ENCODE measurements at regions not wholly inside any gene's neighbourhood (a gene's known extent, or its start where the extent isn't known, plus 50 kb on each side); places are given as distances from the start of the nearest gene placed in this dataset.
"Not testable (repeated sequence)": the region's sequence is repeated elsewhere in the genome, so short reads cannot be mapped to it uniquely, and the experiment has no call there.

DNA sequence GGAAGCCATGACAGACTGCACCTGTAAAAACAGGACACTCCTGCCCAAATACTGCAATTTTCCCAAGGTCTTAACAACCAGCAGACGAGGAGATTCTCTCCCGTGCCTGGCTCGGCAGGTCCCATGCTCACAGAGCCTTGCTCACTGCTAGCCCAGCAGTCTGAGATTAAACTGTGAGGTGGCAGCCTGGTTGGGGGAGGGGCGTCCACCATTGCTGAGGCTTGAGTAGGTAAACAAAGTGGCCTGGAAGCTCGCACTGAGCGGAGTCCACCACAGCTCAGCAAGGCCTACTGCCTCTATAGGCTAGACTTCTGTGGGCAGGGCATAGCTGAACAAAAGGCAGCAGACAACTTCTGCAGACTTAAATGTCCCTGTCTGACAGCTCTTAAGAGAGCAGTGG, 80.3 kb downstream of the ANXA5 start:
- CTCF ChIA-PET; H3K27me3 ChIP-seq (replicated peaks in 2 of 5; ENCODE audit: control insufficient read depth in 4 of 5, insufficient read depth in 5 of 5, low read length in 4 of 5); H3K9me3 ChIP-seq (ENCODE audit: control extremely low read depth in 1 of 5, control insufficient read depth in 4 of 5, insufficient read depth in 2 of 5, low read depth in 1 of 5, low read length in 4 of 5); DNase-seq; H3K4me3 ChIP-seq (ENCODE audit: control insufficient read depth in 1 of 7, extremely low read depth in 1 of 7, insufficient read depth in 4 of 7, low read depth in 2 of 7, low read length in 6 of 7); H3K4me1 ChIP-seq (ENCODE audit: control extremely low read depth in 1 of 4, control insufficient read depth in 4 of 4, insufficient read depth in 4 of 4, low read length in 3 of 4); POLR2A ChIA-PET; H3K36me3 ChIP-seq (ENCODE audit: control insufficient read depth in 4 of 4, insufficient read depth in 4 of 4, low read length in 3 of 4); H3K27ac ChIP-seq (ENCODE audit: insufficient read depth in 1 of 2, low read depth in 1 of 2, low read length in 2 of 2, poor library complexity in 1 of 2, severe bottlenecking in 2 of 2): not testable (repeated sequence)
- 96% methylated on average over 6 of the region's 6 CpGs for WGBS (ENCODE audit: insufficient coverage)

DNA sequence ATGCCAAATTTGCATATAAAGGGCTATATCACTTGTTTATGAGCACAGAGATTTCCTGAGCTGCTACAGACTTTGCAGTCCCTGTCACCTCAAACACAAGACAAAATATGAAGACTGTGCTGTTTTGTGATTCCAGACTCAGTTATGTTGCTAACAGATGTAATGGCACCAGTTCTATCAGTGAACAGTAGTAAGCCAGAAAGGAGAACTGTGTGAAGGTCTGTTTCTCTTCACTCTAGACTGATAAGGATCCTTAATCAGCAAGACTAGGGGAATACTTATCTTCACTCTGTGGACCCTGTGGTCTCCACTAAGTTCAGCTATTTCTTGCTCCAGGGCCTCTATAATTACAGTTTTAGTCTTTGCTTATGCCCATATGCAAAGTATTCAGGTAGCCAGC, 82.7 kb downstream of the ANXA5 start:
- H3K9me3 ChIP-seq (ENCODE audit: control extremely low read depth in 1 of 5, control insufficient read depth in 4 of 5, insufficient read depth in 2 of 5, low read depth in 1 of 5, low read length in 4 of 5), result no peaks in the 10 kb centered on the region
- CTCF ChIA-PET, result no interaction called here
- no peak overlapping the region for H3K4me3 ChIP-seq (ENCODE audit: control insufficient read depth in 1 of 7, extremely low read depth in 1 of 7, insufficient read depth in 4 of 7, low read depth in 2 of 7, low read length in 6 of 7)
- H3K36me3 ChIP-seq (ENCODE audit: control insufficient read depth in 4 of 4, insufficient read depth in 4 of 4, low read length in 3 of 4), result no peaks in the 10 kb centered on the region
- no peak overlapping the region for H3K27ac ChIP-seq (ENCODE audit: insufficient read depth in 1 of 2, low read depth in 1 of 2, low read length in 2 of 2, poor library complexity in 1 of 2, severe bottlenecking in 2 of 2)
- H3K27me3 ChIP-seq (replicated peaks in 2 of 5; ENCODE audit: control insufficient read depth in 4 of 5, insufficient read depth in 5 of 5, low read length in 4 of 5), result no peaks in the 10 kb centered on the region
- DNase-seq, result peak in 1 of 3 donors; percentile 12
- POLR2A ChIA-PET, result no interaction called here
- H3K4me1 ChIP-seq (ENCODE audit: control extremely low read depth in 1 of 4, control insufficient read depth in 4 of 4, insufficient read depth in 4 of 4, low read length in 3 of 4), result no peaks in the 10 kb centered on the region

GRCh38 chr4:121599049-121599448, 97.7 kb downstream of the ANXA5 start:
- DNase-seq, result no peak
- ChIA-PET CTCF (no interaction called here), POLR2A (no interaction called here)
- H3K36me3 ChIP-seq (ENCODE audit: control insufficient read depth in 4 of 4, insufficient read depth in 4 of 4, low read length in 3 of 4), result no peaks in the 10 kb centered on the region
- WGBS (ENCODE audit: insufficient coverage), result 40% methylated on average over 1 of the region's 3 CpGs
- no peak overlapping the region for H3K4me3 ChIP-seq (ENCODE audit: control insufficient read depth in 1 of 7, extremely low read depth in 1 of 7, insufficient read depth in 4 of 7, low read depth in 2 of 7, low read length in 6 of 7)
- H3K9me3 ChIP-seq (ENCODE audit: control extremely low read depth in 1 of 5, control insufficient read depth in 4 of 5, insufficient read depth in 2 of 5, low read depth in 1 of 5, low read length in 4 of 5), result no peaks in the 10 kb centered on the region
- H3K27me3 ChIP-seq (replicated peaks in 2 of 5; ENCODE audit: control insufficient read depth in 4 of 5, insufficient read depth in 5 of 5, low read length in 4 of 5), result no peaks in the 10 kb centered on the region
- H3K27ac ChIP-seq (ENCODE audit: insufficient read depth in 1 of 2, low read depth in 1 of 2, low read length in 2 of 2, poor library complexity in 1 of 2, severe bottlenecking in 2 of 2), result no peak overlapping the region
- no peaks in the 10 kb centered on the region for H3K4me1 ChIP-seq (ENCODE audit: control extremely low read depth in 1 of 4, control insufficient read depth in 4 of 4, insufficient read depth in 4 of 4, low read length in 3 of 4)

- CTCF ChIA-PET, result no interaction called here
- H3K36me3 ChIP-seq (ENCODE audit: control insufficient read depth in 4 of 4, insufficient read depth in 4 of 4, low read length in 3 of 4), result no peaks in the 10 kb centered on the region
- no peak for DNase-seq
- no peak overlapping the region for H3K27ac ChIP-seq (ENCODE audit: insufficient read depth in 1 of 2, low read depth in 1 of 2, low read length in 2 of 2, poor library complexity in 1 of 2, severe bottlenecking in 2 of 2)
- H3K4me3 ChIP-seq (ENCODE audit: control insufficient read depth in 1 of 7, extremely low read depth in 1 of 7, insufficient read depth in 4 of 7, low read depth in 2 of 7, low read length in 6 of 7), result no peak overlapping the region
- no peaks in the 10 kb centered on the region for H3K4me1 ChIP-seq (ENCODE audit: control extremely low read depth in 1 of 4, control insufficient read depth in 4 of 4, insufficient read depth in 4 of 4, low read length in 3 of 4)
- 100% methylated on average over 1 of the region's 2 CpGs for WGBS (ENCODE audit: insufficient coverage)
- no peaks in the 10 kb centered on the region for H3K9me3 ChIP-seq (ENCODE audit: control extremely low read depth in 1 of 5, control insufficient read depth in 4 of 5, insufficient read depth in 2 of 5, low read depth in 1 of 5, low read length in 4 of 5)
- POLR2A ChIA-PET, result no interaction called here
- H3K27me3 ChIP-seq (replicated peaks in 2 of 5; ENCODE audit: control insufficient read depth in 4 of 5, insufficient read depth in 5 of 5, low read length in 4 of 5), result no peaks in the 10 kb centered on the region
Measured at GRCh38 chr4:121597346-121597934, 99.3 kb downstream of the ANXA5 start.

DNA sequence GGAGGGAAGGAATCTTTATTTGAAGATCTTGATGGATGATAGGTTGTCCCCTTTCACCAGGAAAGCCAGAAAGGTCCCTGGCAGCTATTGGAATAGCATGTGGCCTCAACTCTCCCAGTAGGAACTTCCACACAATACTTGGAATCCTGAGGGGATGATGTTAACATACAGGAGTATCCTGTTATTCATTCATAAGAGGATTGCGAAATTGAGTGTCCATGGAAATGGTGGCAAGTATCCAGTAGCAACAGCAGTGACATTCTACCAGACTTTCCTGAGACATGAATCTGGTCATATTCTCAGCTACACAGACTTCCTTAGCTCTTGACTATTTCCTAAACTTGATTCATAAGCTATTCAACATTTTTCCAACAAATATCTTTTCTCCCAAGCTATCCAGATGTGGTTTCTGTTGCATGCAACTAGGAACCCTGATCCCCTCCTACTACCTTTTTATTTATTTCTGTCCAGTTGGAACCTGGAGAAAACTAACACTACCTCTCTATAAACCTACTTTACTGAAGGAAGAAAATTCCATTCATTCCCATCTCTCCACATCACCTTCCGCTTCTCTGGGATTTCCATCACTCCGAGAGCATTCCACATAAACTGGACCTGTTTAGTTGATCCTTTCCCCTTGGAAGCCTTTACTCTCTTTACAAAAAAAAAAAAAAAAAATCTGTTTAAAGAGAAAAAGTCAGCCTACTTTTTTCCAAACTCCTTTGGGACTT, 101.8 kb downstream of the ANXA5 start:
- H3K4me3 ChIP-seq (ENCODE audit: control insufficient read depth in 1 of 7, extremely low read depth in 1 of 7, insufficient read depth in 4 of 7, low read depth in 2 of 7, low read length in 6 of 7), result no peak overlapping the region
- 100% methylated on average over 1 of the region's 3 CpGs for whole genome bisulfite sequencing (ENCODE audit: insufficient coverage)
- H3K27me3 ChIP-seq (replicated peaks in 2 of 5; ENCODE audit: control insufficient read depth in 4 of 5, insufficient read depth in 5 of 5, low read length in 4 of 5), result no peaks in the 10 kb centered on the region
- no peaks in the 10 kb centered on the region for H3K9me3 ChIP-seq (ENCODE audit: control extremely low read depth in 1 of 5, control insufficient read depth in 4 of 5, insufficient read depth in 2 of 5, low read depth in 1 of 5, low read length in 4 of 5)
- ChIA-PET POLR2A (no interaction called here), CTCF (no interaction called here)
- no peak for DNase-seq
- H3K36me3 ChIP-seq (ENCODE audit: control insufficient read depth in 4 of 4, insufficient read depth in 4 of 4, low read length in 3 of 4), result no peaks in the 10 kb centered on the region
- H3K4me1 ChIP-seq (ENCODE audit: control extremely low read depth in 1 of 4, control insufficient read depth in 4 of 4, insufficient read depth in 4 of 4, low read length in 3 of 4), result no peaks in the 10 kb centered on the region
- H3K27ac ChIP-seq (ENCODE audit: insufficient read depth in 1 of 2, low read depth in 1 of 2, low read length in 2 of 2, poor library complexity in 1 of 2, severe bottlenecking in 2 of 2), result no peak overlapping the region

DNA sequence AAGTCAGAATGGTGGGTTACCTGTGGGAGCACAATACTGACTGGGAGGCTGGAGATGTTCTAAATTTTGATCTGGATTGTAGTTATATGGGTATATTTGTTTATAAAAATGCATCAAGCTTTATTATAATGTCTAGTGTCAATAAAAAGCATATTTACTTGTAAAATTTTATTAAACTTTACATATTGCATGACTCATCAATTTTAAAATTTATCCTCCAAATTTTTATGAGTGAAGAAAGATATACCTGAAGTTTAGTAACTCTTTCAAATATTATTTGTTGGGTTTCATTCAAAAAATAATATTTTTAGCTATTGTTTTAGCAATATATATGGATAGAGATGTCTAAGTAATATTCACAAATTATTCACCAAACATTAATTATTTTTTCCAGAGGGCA, 103.0 kb downstream of the ANXA5 start:
- Histone ChIP-seq H3K36me3 (ENCODE audit: control insufficient read depth in 4 of 4, insufficient read depth in 4 of 4, low read length in 3 of 4) (no peaks in the 10 kb centered on the region), H3K4me1 (ENCODE audit: control extremely low read depth in 1 of 4, control insufficient read depth in 4 of 4, insufficient read depth in 4 of 4, low read length in 3 of 4) (no peaks in the 10 kb centered on the region), H3K27me3 (replicated peaks in 2 of 5; ENCODE audit: control insufficient read depth in 4 of 5, insufficient read depth in 5 of 5, low read length in 4 of 5) (no peaks in the 10 kb centered on the region), H3K4me3 (ENCODE audit: control insufficient read depth in 1 of 7, extremely low read depth in 1 of 7, insufficient read depth in 4 of 7, low read depth in 2 of 7, low read length in 6 of 7) (no peak overlapping the region), H3K27ac (ENCODE audit: insufficient read depth in 1 of 2, low read depth in 1 of 2, low read length in 2 of 2, poor library complexity in 1 of 2, severe bottlenecking in 2 of 2) (no peak overlapping the region), H3K9me3 (ENCODE audit: control extremely low read depth in 1 of 5, control insufficient read depth in 4 of 5, insufficient read depth in 2 of 5, low read depth in 1 of 5, low read length in 4 of 5) (no peaks in the 10 kb centered on the region)
- CTCF ChIA-PET, result no interaction called here
- DNase-seq, result no peak
- POLR2A ChIA-PET, result no interaction called here

DNA sequence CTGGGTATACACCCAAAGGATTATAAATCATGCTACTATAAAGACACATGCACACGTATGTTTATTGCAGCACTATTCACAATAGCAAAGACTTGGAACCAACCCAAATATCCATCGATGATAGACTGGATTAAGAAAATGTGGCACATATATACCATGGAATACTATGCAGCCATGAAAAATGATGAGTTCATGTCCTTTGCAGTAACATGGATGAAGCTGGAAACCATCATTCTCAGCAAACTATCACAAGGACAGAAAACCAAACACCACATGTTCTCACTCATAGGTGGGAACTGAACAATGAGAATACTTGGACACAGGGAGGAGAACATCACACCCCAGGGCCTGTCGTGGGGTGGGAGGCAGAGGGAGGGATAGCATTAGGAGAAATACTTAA, 104.5 kb downstream of the ANXA5 start:
- H3K27ac ChIP-seq (ENCODE audit: insufficient read depth in 1 of 2, low read depth in 1 of 2, low read length in 2 of 2, poor library complexity in 1 of 2, severe bottlenecking in 2 of 2); DNase-seq; H3K9me3 ChIP-seq (ENCODE audit: control extremely low read depth in 1 of 5, control insufficient read depth in 4 of 5, insufficient read depth in 2 of 5, low read depth in 1 of 5, low read length in 4 of 5); H3K4me3 ChIP-seq (ENCODE audit: control insufficient read depth in 1 of 7, extremely low read depth in 1 of 7, insufficient read depth in 4 of 7, low read depth in 2 of 7, low read length in 6 of 7); H3K27me3 ChIP-seq (replicated peaks in 2 of 5; ENCODE audit: control insufficient read depth in 4 of 5, insufficient read depth in 5 of 5, low read length in 4 of 5); H3K36me3 ChIP-seq (ENCODE audit: control insufficient read depth in 4 of 4, insufficient read depth in 4 of 4, low read length in 3 of 4); POLR2A ChIA-PET; CTCF ChIA-PET; H3K4me1 ChIP-seq (ENCODE audit: control extremely low read depth in 1 of 4, control insufficient read depth in 4 of 4, insufficient read depth in 4 of 4, low read length in 3 of 4): not testable (repeated sequence)
- 100% methylated on average over 1 of the region's 3 CpGs for WGBS (ENCODE audit: insufficient coverage)
